Endothelial cell of umbilical vein (primary cell): ENCODE measurements at regions not wholly inside any gene's neighbourhood (a gene's known extent, or its start where the extent isn't known, plus 50 kb on each side); places are given as distances from the start of the nearest gene placed in this dataset.

Experiments used
- BruUV-seq: library from RNA; stranded (reverse); fragments of 400-500 nt; replicated peaks from 2 replicates; lab custom pipeline; 2021; lab: Mats Ljungman, UMichigan
- CTCF ChIA-PET: fragments of 300-600, 350-600 bp; sonication (Branson Sonifier 250); formaldehyde crosslinking; loops from one replicate; lab custom pipeline; 2021; ENCODE audit warnings: antibody characterized with exemption, inconsistent platforms; lab: Charles Lee
- POLR2A ChIA-PET: fragments of 300-600, 350-600 bp; sonication (Branson Sonifier 250); formaldehyde crosslinking; loops from one replicate; lab custom pipeline; 2021; ENCODE audit warnings: antibody characterized with exemption, inconsistent platforms; lab: Charles Lee
- DNase-seq: peaks from one replicate; pipeline ENCODE4 v3.0.0-alpha.2; 2011; ENCODE audit warnings: low read depth, low spot score
- FAIRE-seq: peaks from 2 replicates; lab custom pipeline; 2011; peaks lifted over from hg19 to GRCh38; lab: Jason Lieb, UNC
- H2AFZ ChIP-seq: 2 replicates; pipeline ENCODE4 v1.6.0; 2012; ENCODE audit warnings: low read depth, low read length, control low read depth, inconsistent platforms
- H3K27ac ChIP-seq: 2 replicates; pipeline ENCODE4 v1.5.1; 2011; ENCODE audit warnings: low read depth, mild to moderate bottlenecking, control low read depth, low read length, moderate library complexity; ENCODE audit not compliant: insufficient read depth
- H3K27me3 ChIP-seq, 2 experiments: 2 replicates each; pipeline versions ENCODE4 v1.6.0 to v1.6.1; 2011; ENCODE audit warnings: low read length in 2 of 2, mixed read lengths in 1 of 2; ENCODE audit not compliant: control insufficient read depth in 2 of 2, insufficient read depth in 2 of 2
- H3K36me3 ChIP-seq, 2 experiments: 2 replicates in 1 of 2; 3 replicates in 1 of 2; pipeline ENCODE4 v1.5.1; 2011; ENCODE audit warnings: low read length in 2 of 2, mild to moderate bottlenecking in 1 of 2, moderate library complexity in 1 of 2; ENCODE audit not compliant: control insufficient read depth in 2 of 2, insufficient read depth in 2 of 2; ENCODE audit errors: extremely low read depth in 1 of 2
- H3K4me1 ChIP-seq: 3 replicates; pipeline ENCODE4 v1.5.1; 2011; ENCODE audit warnings: mild to moderate bottlenecking, low read length; ENCODE audit not compliant: control insufficient read depth, insufficient read depth; ENCODE audit errors: extremely low read depth
- H3K4me2 ChIP-seq: 2 replicates; pipeline ENCODE4 v1.6.1; 2011; ENCODE audit warnings: low read length, control low read depth, mixed read lengths; ENCODE audit not compliant: insufficient read depth
- H3K4me3 ChIP-seq, 3 experiments: fragments of 200-600 bp in 1 of 3; sonication (generic), shearing (Covaris generic) in 1 of 3; replicated peaks in 1 of 3; 2 replicates each; pipeline ENCODE4 v1.5.1; 2011 to 2016; ENCODE audit warnings: control low read depth in 3 of 3, low read length in 3 of 3, mild to moderate bottlenecking in 2 of 3, inconsistent platforms in 1 of 3, low read depth in 1 of 3, moderate library complexity in 1 of 3; ENCODE audit not compliant: insufficient read depth in 1 of 3
- H3K79me2 ChIP-seq: 2 replicates; pipeline ENCODE4 v1.6.0; 2012; ENCODE audit warnings: low read length, inconsistent platforms; ENCODE audit not compliant: control insufficient read depth, insufficient read depth
- H3K9ac ChIP-seq: replicated peaks from 2 replicates; pipeline ENCODE3; 2011; ENCODE audit warnings: low read length, control low read depth; ENCODE audit not compliant: insufficient read depth; ENCODE audit errors: extremely low read depth
- H3K9me1 ChIP-seq: replicated peaks from 3 replicates; pipeline ENCODE4 v1.6.0; 2011; ENCODE audit warnings: mild to moderate bottlenecking, low read length; ENCODE audit not compliant: control insufficient read depth, insufficient read depth; ENCODE audit errors: extremely low read depth
- H3K9me3 ChIP-seq: replicated peaks from 2 replicates; pipeline ENCODE4 v1.5.1; 2012; ENCODE audit warnings: low read length, inconsistent platforms; ENCODE audit not compliant: control insufficient read depth, insufficient read depth
- H4K20me1 ChIP-seq: replicated peaks from 2 replicates; pipeline ENCODE3; 2011; ENCODE audit warnings: mild to moderate bottlenecking, low read length; ENCODE audit not compliant: control insufficient read depth, insufficient read depth; ENCODE audit errors: extremely low read depth
- EZH2 ChIP-seq: IDR thresholded peaks from 2 replicates; pipeline ENCODE4 v1.6.1; 2012; ENCODE audit warnings: borderline replicate concordance, low read depth, mild to moderate bottlenecking, moderate library complexity, low read length, inconsistent platforms; ENCODE audit not compliant: severe bottlenecking
- JUN ChIP-seq: IDR thresholded peaks from 2 replicates; pipeline ENCODE4 v1.6.1; 2011; ENCODE audit warnings: borderline replicate concordance, low read depth; ENCODE audit not compliant: insufficient read length, insufficient read depth
- POLR2A ChIP-seq: IDR thresholded peaks from 2 replicates; pipeline ENCODE4 v1.6.1; 2012; ENCODE audit warnings: low read depth, mild to moderate bottlenecking, control low read depth, low read length
- POLR2AphosphoS5 ChIP-seq: IDR thresholded peaks from 2 replicates; pipeline ENCODE4 v1.6.1; 2012; ENCODE audit warnings: low read depth, mild to moderate bottlenecking, control low read depth, low read length, moderate library complexity; ENCODE audit not compliant: insufficient read depth
- dilution Hi-C: fragments of 300-500 bp; cut with MboI; formaldehyde crosslinking; loops from one replicate; pipeline ENCODE4 v1.15.0; 2019; ENCODE audit warnings: low sequenced_read_pairs; ENCODE audit not compliant: extremely low pct_ligation_motif_present
- intact Hi-C: fragments of 100-400 bp; cut with micrococcal nuclease; formaldehyde crosslinking; loops from one replicate; pipeline ENCODE4 v1.10.0; 2022
- TF ChIP-seq, protein P1 (sequence below), 2 donors: IDR thresholded peaks; 1 replicate in 1 of 2; 2 replicates in 1 of 2; pipeline ENCODE4 v1.5.1; 2011; ENCODE audit warnings: low read length in 2 of 2, mild to moderate bottlenecking in 2 of 2, moderate library complexity in 2 of 2, control low read depth in 1 of 2, inconsistent platforms in 1 of 2, low read depth in 1 of 2; ENCODE audit not compliant: insufficient read depth in 1 of 2; ENCODE audit errors: extremely low read depth in 1 of 2
- TF ChIP-seq, protein P2 (sequence below): IDR thresholded peaks from 2 replicates; pipeline ENCODE4 v1.6.1; 2011; ENCODE audit not compliant: insufficient read depth, insufficient read length

DNA sequence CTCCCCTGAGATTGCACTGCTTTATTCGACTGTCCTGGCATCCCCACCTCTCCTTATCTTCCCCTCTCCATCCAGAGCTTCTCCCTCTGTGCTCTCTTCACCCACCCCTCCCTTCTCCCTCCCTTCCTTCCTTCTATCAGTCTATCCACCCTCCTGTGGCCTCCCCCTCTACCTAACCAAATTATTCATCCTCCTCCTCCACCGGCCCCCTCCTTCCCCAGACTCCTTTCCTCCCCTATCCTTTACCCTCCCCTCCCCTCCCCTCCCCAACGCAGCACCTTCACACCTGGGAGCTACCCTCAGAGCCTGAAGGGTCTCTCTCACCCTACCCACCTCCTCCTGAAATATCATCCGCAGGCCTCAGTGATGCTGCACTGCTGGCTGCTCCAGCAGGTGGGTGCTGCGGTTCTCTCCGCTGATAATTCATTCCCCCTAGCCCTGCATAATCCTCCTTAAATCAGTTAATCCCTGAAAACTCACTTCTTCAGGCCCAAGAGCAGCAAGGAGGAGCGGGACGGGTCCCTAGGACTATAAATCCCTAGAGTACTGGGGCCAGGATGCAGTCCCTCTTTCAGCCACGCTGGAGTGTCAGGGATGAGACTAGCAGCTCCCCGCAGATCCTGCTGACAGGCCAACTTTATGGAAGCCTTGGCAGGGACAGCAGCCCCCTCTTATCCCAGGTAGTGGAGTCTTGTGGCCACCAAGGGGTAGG lies 97.8 kb downstream of the PCDH1 start:
- H3K27me3 ChIP-seq: peaks cover 2 to 3% of the 10 kb centered on the region in 2 experiments
- ChIA-PET POLR2A (no interaction called here), CTCF (interaction anchor here (1.3 to 2.5 kb wide), 6 partner anchors 14 to 99 kb away, joined by 3 to 16 read pairs (median 6); no protein-coding TSS in a partner anchor)
- no peak overlapping the region for H3K27ac ChIP-seq
- FAIRE-seq (no peak), DNase-seq (no peak)
- intact Hi-C loops (no loop called here), dilution Hi-C loops (no loop called here)
- H2AFZ ChIP-seq: no peak overlapping the region
- no peak overlapping the region for H3K4me2 ChIP-seq
- H3K4me3 ChIP-seq: no peak overlapping the region
- no TSS peak for BruUV-seq
- no peaks in the 10 kb centered on the region for H3K9me1 ChIP-seq
- TF ChIP-seq POLR2A: no peak
- TF ChIP-seq, protein P1, sequence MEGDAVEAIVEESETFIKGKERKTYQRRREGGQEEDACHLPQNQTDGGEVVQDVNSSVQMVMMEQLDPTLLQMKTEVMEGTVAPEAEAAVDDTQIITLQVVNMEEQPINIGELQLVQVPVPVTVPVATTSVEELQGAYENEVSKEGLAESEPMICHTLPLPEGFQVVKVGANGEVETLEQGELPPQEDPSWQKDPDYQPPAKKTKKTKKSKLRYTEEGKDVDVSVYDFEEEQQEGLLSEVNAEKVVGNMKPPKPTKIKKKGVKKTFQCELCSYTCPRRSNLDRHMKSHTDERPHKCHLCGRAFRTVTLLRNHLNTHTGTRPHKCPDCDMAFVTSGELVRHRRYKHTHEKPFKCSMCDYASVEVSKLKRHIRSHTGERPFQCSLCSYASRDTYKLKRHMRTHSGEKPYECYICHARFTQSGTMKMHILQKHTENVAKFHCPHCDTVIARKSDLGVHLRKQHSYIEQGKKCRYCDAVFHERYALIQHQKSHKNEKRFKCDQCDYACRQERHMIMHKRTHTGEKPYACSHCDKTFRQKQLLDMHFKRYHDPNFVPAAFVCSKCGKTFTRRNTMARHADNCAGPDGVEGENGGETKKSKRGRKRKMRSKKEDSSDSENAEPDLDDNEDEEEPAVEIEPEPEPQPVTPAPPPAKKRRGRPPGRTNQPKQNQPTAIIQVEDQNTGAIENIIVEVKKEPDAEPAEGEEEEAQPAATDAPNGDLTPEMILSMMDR (IDR thresholded peaks at IDR 0.05; ENCODE audit: extremely low read depth in 1 of 2, insufficient read depth in 1 of 2, low read depth in 1 of 2, low read length in 2 of 2): no peak
- no peak for TF ChIP-seq EZH2
- TF ChIP-seq, protein P2, sequence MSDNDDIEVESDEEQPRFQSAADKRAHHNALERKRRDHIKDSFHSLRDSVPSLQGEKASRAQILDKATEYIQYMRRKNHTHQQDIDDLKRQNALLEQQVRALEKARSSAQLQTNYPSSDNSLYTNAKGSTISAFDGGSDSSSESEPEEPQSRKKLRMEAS: no peak
- TF ChIP-seq JUN: no peak
- no peak for TF ChIP-seq POLR2AphosphoS5
- H3K9ac ChIP-seq: no peak overlapping the region
- H3K4me1 ChIP-seq: no peaks in the 10 kb centered on the region
- no peaks in the 10 kb centered on the region for H3K79me2 ChIP-seq
- no peaks in the 10 kb centered on the region for H3K9me3 ChIP-seq
- H4K20me1 ChIP-seq: no peaks in the 10 kb centered on the region
- H3K36me3 ChIP-seq: no peaks in the 10 kb centered on the region
